Dendritic cell treated with granulocyte-macrophage colony-stimulating factor and Interleukin-4, amounts not matched to agents 40 ng/mL and 50 ng/mL, for 4 days (primary cell): ENCODE measurements at regions not wholly inside any gene's neighbourhood (a gene's known extent, or its start where the extent isn't known, plus 50 kb on each side); places are given as distances from the start of the nearest gene placed in this dataset.

Source experiments
- H3K27ac Mint-ChIP-seq: one replicate; pipeline ENCODE4 v1.8.0; 2022; ENCODE audit warnings: mild to moderate bottlenecking, mixed read lengths
- H3K27me3 Mint-ChIP-seq: one replicate; pipeline ENCODE4 v1.8.0; 2022; ENCODE audit warnings: mild to moderate bottlenecking, mixed read lengths
- H3K36me3 Mint-ChIP-seq: one replicate; pipeline ENCODE4 v1.8.0; 2022; ENCODE audit warnings: low read depth, mixed read lengths
- H3K4me1 Mint-ChIP-seq: one replicate; pipeline ENCODE4 v1.8.0; 2022; ENCODE audit warnings: low read depth, mixed read lengths
- H3K4me3 Mint-ChIP-seq: one replicate; pipeline ENCODE4 v1.8.0; 2022; ENCODE audit warnings: mild to moderate bottlenecking, moderate library complexity, mixed read lengths
- H3K9me3 Mint-ChIP-seq: one replicate; pipeline ENCODE4 v1.8.0; 2022; ENCODE audit warnings: mixed read lengths
- intact Hi-C: fragments of 100-400 bp; cut with micrococcal nuclease; formaldehyde crosslinking; loops from one replicate; pipeline ENCODE4 v1.15.0; 2022

GRCh38 chr4:156596706-156597329 lies 374.8 kb downstream of the PDGFC start:
- Mint-ChIP-seq H3K4me3 (no peak overlapping the region), H3K4me1 (peaks cover 16% of the 10 kb centered on the region), H3K27me3 (peaks cover 2% of the 10 kb centered on the region), H3K9me3 (peaks cover 16% of the 10 kb centered on the region), H3K27ac (no peak overlapping the region), H3K36me3 (no peaks in the 10 kb centered on the region)
- intact Hi-C loops: loop anchor here (5.0 kb wide), 1 partner anchor 450 kb away; no protein-coding TSS in a partner anchor

GRCh38 chr4:156596026-156596425 lies 375.6 kb downstream of the PDGFC start:
- Mint-ChIP-seq H3K27ac (no peak overlapping the region), H3K9me3 (peaks cover 8% of the 10 kb centered on the region), H3K4me1 (peaks cover 16% of the 10 kb centered on the region), H3K36me3 (no peaks in the 10 kb centered on the region), H3K4me3 (no peak overlapping the region), H3K27me3 (peaks cover 2% of the 10 kb centered on the region)
- intact Hi-C loops: loop anchor here (5.0 kb wide), 1 partner anchor 451 kb away; no protein-coding TSS in a partner anchor

GRCh38 chr4:156595041-156595440 lies 376.6 kb downstream of the PDGFC start:
- Mint-ChIP-seq H3K9me3 (no peaks in the 10 kb centered on the region), H3K4me1 (peaks cover 16% of the 10 kb centered on the region), H3K27ac (no peak overlapping the region), H3K36me3 (no peaks in the 10 kb centered on the region), H3K27me3 (peaks cover 2% of the 10 kb centered on the region), H3K4me3 (no peak overlapping the region)
- intact Hi-C loops: loop anchor here (5.0 kb wide), 1 partner anchor 452 kb away; no protein-coding TSS in a partner anchor

GRCh38 chr4:156594624-156595023 lies 377.0 kb downstream of the PDGFC start:
- H3K36me3 Mint-ChIP-seq: no peaks in the 10 kb centered on the region
- H3K4me3 Mint-ChIP-seq: no peak overlapping the region
- H3K9me3 Mint-ChIP-seq: no peaks in the 10 kb centered on the region
- no peak overlapping the region for H3K27ac Mint-ChIP-seq
- peaks cover 2% of the 10 kb centered on the region for H3K27me3 Mint-ChIP-seq
- H3K4me1 Mint-ChIP-seq: peaks cover 16% of the 10 kb centered on the region
- intact Hi-C loops: loop anchor here (5.0 kb wide), 1 partner anchor 453 kb away; no protein-coding TSS in a partner anchor

- no peak overlapping the region for H3K27ac Mint-ChIP-seq
- H3K9me3 Mint-ChIP-seq: no peaks in the 10 kb centered on the region
- no peak overlapping the region for H3K4me3 Mint-ChIP-seq
- H3K27me3 Mint-ChIP-seq: peaks cover 2% of the 10 kb centered on the region
- intact Hi-C loops: no loop called here
- H3K36me3 Mint-ChIP-seq: no peaks in the 10 kb centered on the region
- peaks cover 16% of the 10 kb centered on the region for H3K4me1 Mint-ChIP-seq
Measured at GRCh38 chr4:156593464-156593863, 378.1 kb downstream of the PDGFC start.

- Mint-ChIP-seq H3K4me1 (peaks cover 14% of the 10 kb centered on the region), H3K27me3 (peaks cover 2% of the 10 kb centered on the region), H3K9me3 (no peaks in the 10 kb centered on the region), H3K4me3 (no peak overlapping the region), H3K36me3 (no peaks in the 10 kb centered on the region), H3K27ac (no peak overlapping the region)
- intact Hi-C loops: no loop called here
Measured at GRCh38 chr4:156591679-156592078, 379.9 kb downstream of the PDGFC start.

- intact Hi-C loops: no loop called here
- H3K27me3 Mint-ChIP-seq: no peaks in the 10 kb centered on the region
- H3K27ac Mint-ChIP-seq: no peak overlapping the region
- no peaks in the 10 kb centered on the region for H3K4me1 Mint-ChIP-seq
- H3K9me3 Mint-ChIP-seq: no peaks in the 10 kb centered on the region
- H3K36me3 Mint-ChIP-seq: no peaks in the 10 kb centered on the region
- no peak overlapping the region for H3K4me3 Mint-ChIP-seq
Measured at GRCh38 chr4:156584100-156584499, 387.5 kb downstream of the PDGFC start.

GRCh38 chr4:156583265-156583664 lies 388.3 kb downstream of the PDGFC start:
- Mint-ChIP-seq H3K9me3 (no peaks in the 10 kb centered on the region), H3K27ac (no peak overlapping the region), H3K27me3 (peaks cover under 1% of the 10 kb centered on the region), H3K4me3 (no peak overlapping the region), H3K4me1 (peaks cover 2% of the 10 kb centered on the region), H3K36me3 (no peaks in the 10 kb centered on the region)
- intact Hi-C loops: no loop called here

- no peak overlapping the region for H3K27ac Mint-ChIP-seq
- no peaks in the 10 kb centered on the region for H3K9me3 Mint-ChIP-seq
- intact Hi-C loops: no loop called here
- peaks cover 5% of the 10 kb centered on the region for H3K4me1 Mint-ChIP-seq
- no peaks in the 10 kb centered on the region for H3K36me3 Mint-ChIP-seq
- peaks cover 6% of the 10 kb centered on the region for H3K27me3 Mint-ChIP-seq
- no peak overlapping the region for H3K4me3 Mint-ChIP-seq
Measured at GRCh38 chr4:156581282-156582063, 390.1 kb downstream of the PDGFC start.

- intact Hi-C loops: no loop called here
- H3K9me3 Mint-ChIP-seq: no peaks in the 10 kb centered on the region
Measured at GRCh38 chr4:156578713-156579112, 392.9 kb downstream of the PDGFC start.

GRCh38 chr4:156578005-156578404 lies 393.6 kb downstream of the PDGFC start:
- Mint-ChIP-seq H3K4me3 (no peak overlapping the region), H3K27ac (no peak overlapping the region), H3K36me3 (no peaks in the 10 kb centered on the region), H3K4me1 (peaks cover 5% of the 10 kb centered on the region), H3K9me3 (no peaks in the 10 kb centered on the region), H3K27me3 (peaks cover 6% of the 10 kb centered on the region)
- intact Hi-C loops: no loop called here

More at GRCh38 chr4:156578713-156579112, 392.9 kb downstream of the PDGFC start:
- H3K27me3 Mint-ChIP-seq: peaks cover 6% of the 10 kb centered on the region
- peaks cover 5% of the 10 kb centered on the region for H3K4me1 Mint-ChIP-seq
- H3K27ac Mint-ChIP-seq: no peak overlapping the region
- H3K36me3 Mint-ChIP-seq: no peaks in the 10 kb centered on the region
- H3K4me3 Mint-ChIP-seq: no peak overlapping the region

- Mint-ChIP-seq H3K36me3 (no peaks in the 10 kb centered on the region), H3K4me3 (no peak overlapping the region), H3K9me3 (no peaks in the 10 kb centered on the region), H3K27me3 (peaks cover 6% of the 10 kb centered on the region), H3K4me1 (peaks cover 5% of the 10 kb centered on the region), H3K27ac (no peak overlapping the region)
- intact Hi-C loops: no loop called here
Measured at GRCh38 chr4:156576946-156577345, 394.7 kb downstream of the PDGFC start.

GRCh38 chr4:156575430-156576073 lies 396.0 kb downstream of the PDGFC start:
- peaks cover 6% of the 10 kb centered on the region for H3K27me3 Mint-ChIP-seq

GRCh38 chr4:156571146-156571545 lies 400.5 kb downstream of the PDGFC start:
- Mint-ChIP-seq H3K36me3 (no peaks in the 10 kb centered on the region), H3K9me3 (no peaks in the 10 kb centered on the region), H3K27ac (no peak overlapping the region), H3K4me1 (no peaks in the 10 kb centered on the region), H3K4me3 (no peak overlapping the region), H3K27me3 (no peaks in the 10 kb centered on the region)
- intact Hi-C loops: no loop called here

More at GRCh38 chr4:156575430-156576073, 396.0 kb downstream of the PDGFC start:
- Mint-ChIP-seq H3K27ac (no peak overlapping the region), H3K4me3 (no peak overlapping the region), H3K36me3 (no peaks in the 10 kb centered on the region), H3K9me3 (no peaks in the 10 kb centered on the region), H3K4me1 (peaks cover 5% of the 10 kb centered on the region)
- intact Hi-C loops: no loop called here
